ENCODE measurements at regions not wholly inside any gene's neighbourhood (a gene's known extent, or its start where the extent isn't known, plus 50 kb on each side); places are given as distances from the start of the nearest gene placed in this dataset.

- Mint-ChIP-seq H3K27me3 (no peaks in the 10 kb centered on the region), H3K9me3 (peaks cover 9% of the 10 kb centered on the region), H3K36me3 (ENCODE audit: low read depth) (no peaks in the 10 kb centered on the region), H3K27ac (no peak overlapping the region), H3K4me1 (ENCODE audit: low read depth) (no peaks in the 10 kb centered on the region), H3K4me3 (no peak overlapping the region)
- Histone ChIP-seq H3K27ac (ENCODE audit: low read depth in 1 of 2, low read length in 2 of 2) (no peak overlapping the region), H3K4me1 (ENCODE audit: insufficient read depth, low read length) (no peaks in the 10 kb centered on the region), H3K4me3 (ENCODE audit: low read length) (no peak overlapping the region), H3K36me3 (ENCODE audit: insufficient read depth, low read length) (no peaks in the 10 kb centered on the region), H3K27me3 (ENCODE audit: control insufficient read depth in 1 of 2, insufficient read depth in 2 of 2, low read length in 2 of 2) (no peaks in the 10 kb centered on the region), H3K9me3 (ENCODE audit: control insufficient read depth in 1 of 2, insufficient read depth in 1 of 2, low read length in 2 of 2) (no peaks in the 10 kb centered on the region)
- ChIA-PET CTCF (no interaction called here), POLR2A (no interaction called here)
- no peak for TF ChIP-seq CTCF (IDR thresholded peaks at IDR 0.05)
- DNase-seq (no peak), ATAC-seq (ENCODE audit: poor library complexity) (no peak)
- intact Hi-C loops (cut with DNase I, micrococcal nuclease), result no loop called here
These were observed 84.3 kb upstream of the SPATA16 start for GRCh38 chr3:173225351-173225750.

- no peaks in the 10 kb centered on the region for H3K36me3 Mint-ChIP-seq (ENCODE audit: low read depth)
- no peak for TF ChIP-seq CTCF (IDR thresholded peaks at IDR 0.05)
- no peak for DNase-seq
- H3K27ac Mint-ChIP-seq, result no peak overlapping the region
- Histone ChIP-seq H3K27ac (ENCODE audit: low read depth in 1 of 2, low read length in 2 of 2) (no peak overlapping the region), H3K36me3 (ENCODE audit: insufficient read depth, low read length) (no peaks in the 10 kb centered on the region), H3K27me3 (ENCODE audit: control insufficient read depth in 1 of 2, insufficient read depth in 2 of 2, low read length in 2 of 2) (no peaks in the 10 kb centered on the region), H3K9me3 (ENCODE audit: control insufficient read depth in 1 of 2, insufficient read depth in 1 of 2, low read length in 2 of 2) (no peaks in the 10 kb centered on the region), H3K4me1 (ENCODE audit: insufficient read depth, low read length) (no peaks in the 10 kb centered on the region), H3K4me3 (ENCODE audit: low read length) (no peak overlapping the region)
- H3K27me3 Mint-ChIP-seq, result no peaks in the 10 kb centered on the region
- ChIA-PET POLR2A (no interaction called here), CTCF (no interaction called here)
- no peaks in the 10 kb centered on the region for H3K4me1 Mint-ChIP-seq (ENCODE audit: low read depth)
- no peak overlapping the region for H3K4me3 Mint-ChIP-seq
- intact Hi-C loops (cut with DNase I, micrococcal nuclease), result no loop called here
- H3K9me3 Mint-ChIP-seq, result peaks cover 13% of the 10 kb centered on the region
- no peak for ATAC-seq (ENCODE audit: poor library complexity)
These were observed 80.0 kb upstream of the SPATA16 start for GRCh38 chr3:173221010-173221409.

- no peaks in the 10 kb centered on the region for H3K27me3 Mint-ChIP-seq
- intact Hi-C loops (cut with DNase I, micrococcal nuclease), result no loop called here
These were observed 76.1 kb upstream of the SPATA16 start for GRCh38 chr3:173217127-173217526.

More at GRCh38 chr3:173217127-173217526, 76.1 kb upstream of the SPATA16 start:
- no peak overlapping the region for H3K4me3 ChIP-seq (ENCODE audit: low read length)
- no peaks in the 10 kb centered on the region for H3K9me3 ChIP-seq (ENCODE audit: control insufficient read depth in 1 of 2, insufficient read depth in 1 of 2, low read length in 2 of 2)
- no peaks in the 10 kb centered on the region for H3K36me3 ChIP-seq (ENCODE audit: insufficient read depth, low read length)
- H3K4me3 Mint-ChIP-seq, result no peak overlapping the region
- CTCF ChIA-PET, result no interaction called here
- DNase-seq (no peak), ATAC-seq (ENCODE audit: poor library complexity) (no peak)
- no peak overlapping the region for H3K27ac Mint-ChIP-seq
- no peaks in the 10 kb centered on the region for H3K4me1 ChIP-seq (ENCODE audit: insufficient read depth, low read length)
- no peaks in the 10 kb centered on the region for H3K4me1 Mint-ChIP-seq (ENCODE audit: low read depth)
- H3K36me3 Mint-ChIP-seq (ENCODE audit: low read depth), result no peaks in the 10 kb centered on the region
- H3K27ac ChIP-seq (ENCODE audit: low read depth in 1 of 2, low read length in 2 of 2), result no peak overlapping the region
- H3K9me3 Mint-ChIP-seq, result peaks cover 15% of the 10 kb centered on the region
- no peaks in the 10 kb centered on the region for H3K27me3 ChIP-seq (ENCODE audit: control insufficient read depth in 1 of 2, insufficient read depth in 2 of 2, low read length in 2 of 2)
- TF ChIP-seq CTCF (IDR thresholded peaks at IDR 0.05), result no peak
- POLR2A ChIA-PET, result no interaction called here
